ENCODE measurements at regions not wholly inside any gene's neighbourhood (a gene's known extent, or its start where the extent isn't known, plus 50 kb on each side); places are given as distances from the start of the nearest gene placed in this dataset.

- intact Hi-C loops (cut with DNase I; ENCODE audit: low total_unique reads): no loop called here
- H3K9me3 ChIP-seq: no peaks in the 10 kb centered on the region
- H3K36me3 ChIP-seq: no peaks in the 10 kb centered on the region
- DNase-seq: no peak
- H3K27ac ChIP-seq: no peak overlapping the region
- H3K4me1 ChIP-seq: no peaks in the 10 kb centered on the region
- no peaks in the 10 kb centered on the region for H3K27me3 ChIP-seq
- no peak overlapping the region for H3K4me3 ChIP-seq
- TF ChIP-seq CTCF (IDR thresholded peaks at IDR 0.05): no peak
Observed at GRCh38 chr10:25756784-25757183, 177.2 kb upstream of the MYO3A start.

GRCh38 chr10:25758041-25758457 lies 176.0 kb upstream of the MYO3A start:
- Histone ChIP-seq H3K4me3 (no peak overlapping the region), H3K9me3 (no peaks in the 10 kb centered on the region), H3K27ac (no peak overlapping the region), H3K36me3 (no peaks in the 10 kb centered on the region), H3K4me1 (no peaks in the 10 kb centered on the region), H3K27me3 (no peaks in the 10 kb centered on the region)
- intact Hi-C loops (cut with DNase I; ENCODE audit: low total_unique reads): no loop called here
- no peak for DNase-seq
- peak; percentile 12 to 37 for TF ChIP-seq CTCF (IDR thresholded peaks at IDR 0.05)

GRCh38 chr10:25758511-25758910 lies 175.5 kb upstream of the MYO3A start:
- Histone ChIP-seq H3K9me3 (no peaks in the 10 kb centered on the region), H3K27me3 (no peaks in the 10 kb centered on the region), H3K4me1 (no peaks in the 10 kb centered on the region), H3K36me3 (no peaks in the 10 kb centered on the region), H3K4me3 (no peak overlapping the region), H3K27ac (no peak overlapping the region)
- intact Hi-C loops (cut with DNase I; ENCODE audit: low total_unique reads): no loop called here
- TF ChIP-seq CTCF (IDR thresholded peaks at IDR 0.05): no peak
- no peak for DNase-seq

GRCh38 chr10:25761937-25762336 lies 172.1 kb upstream of the MYO3A start:
- no peaks in the 10 kb centered on the region for H3K9me3 ChIP-seq
- peaks cover 0 to 7% of the 10 kb centered on the region in 2 donors for H3K27me3 ChIP-seq
- H3K36me3 ChIP-seq: no peaks in the 10 kb centered on the region
- H3K27ac ChIP-seq: no peak overlapping the region
- no peaks in the 10 kb centered on the region for H3K4me1 ChIP-seq
- no peak for DNase-seq
- no peak for TF ChIP-seq CTCF (IDR thresholded peaks at IDR 0.05)
- intact Hi-C loops (cut with DNase I; ENCODE audit: low total_unique reads): no loop called here
- H3K4me3 ChIP-seq: no peak overlapping the region

- Histone ChIP-seq H3K27me3 (peaks cover 0 to 9% of the 10 kb centered on the region in 2 donors), H3K36me3 (no peaks in the 10 kb centered on the region), H3K4me3 (no peak overlapping the region), H3K27ac (no peak overlapping the region), H3K4me1 (no peaks in the 10 kb centered on the region), H3K9me3 (no peaks in the 10 kb centered on the region)
- no peak for TF ChIP-seq CTCF (IDR thresholded peaks at IDR 0.05)
- intact Hi-C loops (cut with DNase I; ENCODE audit: low total_unique reads): no loop called here
- DNase-seq: no peak
Observed at GRCh38 chr10:25766213-25766612, 167.8 kb upstream of the MYO3A start.

GRCh38 chr10:25766687-25767221 lies 167.3 kb upstream of the MYO3A start:
- Histone ChIP-seq H3K4me1 (no peaks in the 10 kb centered on the region), H3K4me3 (no peak overlapping the region), H3K36me3 (no peaks in the 10 kb centered on the region), H3K27me3 (peaks cover 0 to 9% of the 10 kb centered on the region in 2 donors), H3K27ac (no peak overlapping the region), H3K9me3 (no peaks in the 10 kb centered on the region)
- intact Hi-C loops (cut with DNase I; ENCODE audit: low total_unique reads): no loop called here
- no peak for DNase-seq
- no peak for TF ChIP-seq CTCF (IDR thresholded peaks at IDR 0.05)
